ENCODE measurements at regions not wholly inside any gene's neighbourhood (a gene's known extent, or its start where the extent isn't known, plus 50 kb on each side); places are given as distances from the start of the nearest gene placed in this dataset.
"Not testable (repeated sequence)": the region's sequence is repeated elsewhere in the genome, so short reads cannot be mapped to it uniquely, and the experiment has no call there.

GRCh38 chr7:13633857-13634256, 355.6 kb downstream of the ETV1 start:
- no peak for DNase-seq

- DNase-seq, result no peak
Measured at GRCh38 chr7:13639396-13639795, 350.1 kb downstream of the ETV1 start.

GRCh38 chr7:13641714-13642113, 347.8 kb downstream of the ETV1 start:
- no peak for DNase-seq

- DNase-seq, result no peak
Measured at GRCh38 chr7:13651167-13651566, 338.3 kb downstream of the ETV1 start.

GRCh38 chr7:13656330-13656729, 333.1 kb downstream of the ETV1 start:
- no peak for DNase-seq

GRCh38 chr7:13673290-13673689, 316.2 kb downstream of the ETV1 start:
- no peak for DNase-seq

- DNase-seq, result no peak
Measured at GRCh38 chr7:13682626-13683025, 306.8 kb downstream of the ETV1 start.

- DNase-seq, result no peak
Measured at GRCh38 chr7:13687500-13687899, 302.0 kb downstream of the ETV1 start.

GRCh38 chr7:13692548-13692947, 296.9 kb downstream of the ETV1 start:
- no peak for DNase-seq

- no peak for DNase-seq
Measured at GRCh38 chr7:13702251-13702650, 287.2 kb downstream of the ETV1 start.

- DNase-seq, result no peak
Measured at GRCh38 chr7:13708670-13709069, 280.8 kb downstream of the ETV1 start.

- DNase-seq, result no peak
Measured at GRCh38 chr7:13713092-13713491, 276.4 kb downstream of the ETV1 start.

- DNase-seq, result no peak
Measured at GRCh38 chr7:13715534-13715933, 273.9 kb downstream of the ETV1 start.

GRCh38 chr7:13717031-13717430, 272.4 kb downstream of the ETV1 start:
- no peak for DNase-seq

- no peak for DNase-seq
Measured at GRCh38 chr7:13724191-13724976, 265.1 kb downstream of the ETV1 start.

GRCh38 chr7:13724977-13725566, 264.4 kb downstream of the ETV1 start:
- DNase-seq, result no peak

GRCh38 chr7:13725591-13725990, 263.9 kb downstream of the ETV1 start:
- DNase-seq, result no peak

- no peak for DNase-seq
Measured at GRCh38 chr7:13727279-13727678, 262.2 kb downstream of the ETV1 start.

- no peak for DNase-seq
Measured at GRCh38 chr7:13727751-13728150, 261.7 kb downstream of the ETV1 start.

- DNase-seq, result not testable (repeated sequence)
Measured at GRCh38 chr7:13728430-13728829, 261.0 kb downstream of the ETV1 start.

GRCh38 chr7:13731643-13732042, 257.8 kb downstream of the ETV1 start:
- DNase-seq, result no peak

- DNase-seq, result no peak
Measured at GRCh38 chr7:13737563-13737962, 251.9 kb downstream of the ETV1 start.

GRCh38 chr7:13742126-13742525, 247.3 kb downstream of the ETV1 start:
- DNase-seq, result no peak

- DNase-seq, result peak; percentile 7
Measured at GRCh38 chr7:13742811-13743210, 246.7 kb downstream of the ETV1 start.

GRCh38 chr7:13743226-13743625, 246.2 kb downstream of the ETV1 start:
- no peak for DNase-seq

Measured in stimulated activated CD4-positive, alpha-beta T cell treated with anti-CD3 and anti-CD28 coated beads, Interleukin-15, amount 100 ng/mL, for 24 hours (primary cell).